ENCODE measurements at regions not wholly inside any gene's neighbourhood (a gene's known extent, or its start where the extent isn't known, plus 50 kb on each side); places are given as distances from the start of the nearest gene placed in this dataset.

GRCh38 chr12:93146970-93147369 is 217.9 kb upstream of the EEA1 start:
- TF ChIP-seq, protein P1, sequence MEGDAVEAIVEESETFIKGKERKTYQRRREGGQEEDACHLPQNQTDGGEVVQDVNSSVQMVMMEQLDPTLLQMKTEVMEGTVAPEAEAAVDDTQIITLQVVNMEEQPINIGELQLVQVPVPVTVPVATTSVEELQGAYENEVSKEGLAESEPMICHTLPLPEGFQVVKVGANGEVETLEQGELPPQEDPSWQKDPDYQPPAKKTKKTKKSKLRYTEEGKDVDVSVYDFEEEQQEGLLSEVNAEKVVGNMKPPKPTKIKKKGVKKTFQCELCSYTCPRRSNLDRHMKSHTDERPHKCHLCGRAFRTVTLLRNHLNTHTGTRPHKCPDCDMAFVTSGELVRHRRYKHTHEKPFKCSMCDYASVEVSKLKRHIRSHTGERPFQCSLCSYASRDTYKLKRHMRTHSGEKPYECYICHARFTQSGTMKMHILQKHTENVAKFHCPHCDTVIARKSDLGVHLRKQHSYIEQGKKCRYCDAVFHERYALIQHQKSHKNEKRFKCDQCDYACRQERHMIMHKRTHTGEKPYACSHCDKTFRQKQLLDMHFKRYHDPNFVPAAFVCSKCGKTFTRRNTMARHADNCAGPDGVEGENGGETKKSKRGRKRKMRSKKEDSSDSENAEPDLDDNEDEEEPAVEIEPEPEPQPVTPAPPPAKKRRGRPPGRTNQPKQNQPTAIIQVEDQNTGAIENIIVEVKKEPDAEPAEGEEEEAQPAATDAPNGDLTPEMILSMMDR (IDR thresholded peaks at IDR 0.05) = no peak
- TF ChIP-seq POLR2A (IDR thresholded peaks at IDR 0.05) = no peak

Measured in uterus (tissue), 2 donors.